GM23338 (cell line): ENCODE measurements at regions not wholly inside any gene's neighbourhood (a gene's known extent, or its start where the extent isn't known, plus 50 kb on each side); places are given as distances from the start of the nearest gene placed in this dataset.

Experiments used
- CREB1 ChIP-seq: fragments of 250-450 bp; sonication (Bioruptor Pico); IDR thresholded peaks from 2 replicates; pipeline ENCODE4 v1.5.0; 2020; ENCODE audit warnings: low read depth, mild to moderate bottlenecking, moderate library complexity
- CTCF ChIP-seq, 2 experiments: fragments of 200-600 bp in 1 of 2; sonication (generic) in 1 of 2; conservative IDR thresholded peaks; 2 replicates each; pipeline versions ENCODE4 v1.5.1 to v1.6.1; 2016 to 2017; ENCODE audit warnings: antibody characterized with exemption in 2 of 2, low read depth in 2 of 2, mild to moderate bottlenecking in 2 of 2, moderate library complexity in 1 of 2
- EZH2 ChIP-seq: fragments of 200-600 bp; sonication (generic); IDR thresholded peaks from one replicate; pipeline ENCODE4 v1.8.0; 2017; ENCODE audit warnings: antibody characterized with exemption, mild to moderate bottlenecking, low read depth; ENCODE audit not compliant: unreplicated experiment
- EZH2phosphoT487 ChIP-seq: fragments of 200-600 bp; sonication (generic); IDR thresholded peaks from one replicate; pipeline ENCODE4 v1.8.1; 2018; ENCODE audit warnings: antibody characterized with exemption; ENCODE audit not compliant: unreplicated experiment
- JUNB ChIP-seq: IDR thresholded peaks from one replicate; pipeline ENCODE4 v1.6.1; 2016; ENCODE audit warnings: antibody characterized with exemption; ENCODE audit not compliant: unreplicated experiment
- POLR2AphosphoS5 ChIP-seq: IDR thresholded peaks from 2 replicates; pipeline ENCODE4 v1.6.1; 2016; ENCODE audit warnings: antibody characterized with exemption, low read depth
- REST ChIP-seq: IDR thresholded peaks from one replicate; pipeline ENCODE4 v1.6.1; 2018; ENCODE audit warnings: antibody characterized with exemption; ENCODE audit not compliant: unreplicated experiment
- STAT1 ChIP-seq: IDR thresholded peaks from one replicate; pipeline ENCODE4 v1.6.1; 2016; ENCODE audit warnings: antibody characterized with exemption; ENCODE audit not compliant: unreplicated experiment
- ZNF114 ChIP-seq: fragments of 250-450 bp; sonication (Bioruptor Pico); IDR thresholded peaks from 2 replicates; pipeline ENCODE4 v1.5.0; 2020; ENCODE audit warnings: mild to moderate bottlenecking, moderate library complexity
- ZNF331 ChIP-seq: fragments of 250-450 bp; sonication (Bioruptor Pico); IDR thresholded peaks from 2 replicates; pipeline ENCODE4 v1.5.0; 2020; ENCODE audit warnings: low read depth, mild to moderate bottlenecking, moderate library complexity

GRCh38 chr11:81570669-81571068, 1163.0 kb downstream of the FAM181B start:
- TF ChIP-seq CTCF (conservative IDR thresholded peaks at IDR 0.05; ENCODE audit: low read depth in 2 of 2) (0 out of 4 replicates have a peak, but pooled peaks of 1 of the 2 experiments have one; percentile 9), EZH2phosphoT487 (no peak), EZH2 (no peak), POLR2AphosphoS5 (no peak), ZNF331 (no peak), REST (no peak), CREB1 (CRISPR knock-in tag) (no peak), STAT1 (no peak), ZNF114 (no peak), JUNB (no peak)
